ENCODE measurements at regions not wholly inside any gene's neighbourhood (a gene's known extent, or its start where the extent isn't known, plus 50 kb on each side); places are given as distances from the start of the nearest gene placed in this dataset.

DNA sequence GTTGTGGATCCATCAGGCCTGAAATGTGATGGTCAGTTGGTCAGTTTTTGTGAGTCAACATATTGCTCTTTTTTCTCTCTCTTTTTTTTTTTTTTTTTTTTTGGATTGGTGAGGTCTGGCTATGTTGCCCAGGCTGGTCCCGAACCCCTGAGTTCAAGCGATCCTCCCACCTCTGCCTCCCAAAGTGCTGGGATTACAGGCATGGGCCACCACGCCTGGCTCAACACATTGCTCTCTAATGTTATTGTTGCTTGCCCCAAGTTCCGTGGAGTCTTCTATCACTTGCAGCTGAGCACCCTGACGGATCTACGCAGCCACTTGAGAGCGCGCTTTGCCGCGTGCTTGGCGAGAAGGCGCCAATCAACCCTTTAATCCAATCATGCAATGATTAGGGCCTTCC lies 69.5 kb upstream of the DIO3 start:
- TF ChIP-seq GATA2 (IDR thresholded peaks at IDR 0.05; ENCODE audit: low read depth, low read length) (no peak), GATA3 (IDR thresholded peaks at IDR 0.05; ENCODE audit: low read depth, low read length) (no peak)
